HFF-Myc (cell line): ENCODE measurements at regions not wholly inside any gene's neighbourhood (a gene's known extent, or its start where the extent isn't known, plus 50 kb on each side); places are given as distances from the start of the nearest gene placed in this dataset.

Source experiments
- DNase-seq: peaks from one replicate; pipeline ENCODE4 v3.0.0-alpha.2; 2011; ENCODE audit warnings: low read depth; ENCODE audit errors: extremely low read depth
- H3K4me3 ChIP-seq: replicated peaks from 2 replicates; pipeline ENCODE4 v1.5.1; 2011; ENCODE audit warnings: low read depth, mild to moderate bottlenecking, control low read depth, low read length
- TF ChIP-seq, protein P1 (sequence below): IDR thresholded peaks from 2 replicates; pipeline ENCODE4 v1.5.1; 2012; ENCODE audit warnings: mild to moderate bottlenecking, low read depth, low read length, control low read depth; ENCODE audit errors: missing control alignments

DNA sequence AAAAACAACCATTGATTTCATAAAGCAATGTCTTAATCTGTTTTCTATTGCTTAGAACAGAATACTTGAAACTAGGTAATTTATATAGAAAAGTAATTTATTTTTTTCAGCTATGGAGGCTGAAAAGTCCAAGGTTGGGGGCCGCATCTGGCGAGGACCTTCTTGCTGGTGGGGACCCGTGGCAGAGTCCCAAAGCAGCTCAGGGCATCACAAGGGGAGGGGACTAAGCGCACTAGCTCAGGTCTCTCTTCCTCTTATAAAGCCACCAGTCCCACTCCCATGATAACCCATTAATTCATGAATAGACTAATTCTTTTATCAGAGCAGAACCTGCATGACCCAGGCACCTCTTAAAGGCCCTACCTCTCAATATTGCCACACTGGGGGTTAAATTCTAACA is 87.2 kb upstream of the KLF13 start:
- TF ChIP-seq, protein P1, sequence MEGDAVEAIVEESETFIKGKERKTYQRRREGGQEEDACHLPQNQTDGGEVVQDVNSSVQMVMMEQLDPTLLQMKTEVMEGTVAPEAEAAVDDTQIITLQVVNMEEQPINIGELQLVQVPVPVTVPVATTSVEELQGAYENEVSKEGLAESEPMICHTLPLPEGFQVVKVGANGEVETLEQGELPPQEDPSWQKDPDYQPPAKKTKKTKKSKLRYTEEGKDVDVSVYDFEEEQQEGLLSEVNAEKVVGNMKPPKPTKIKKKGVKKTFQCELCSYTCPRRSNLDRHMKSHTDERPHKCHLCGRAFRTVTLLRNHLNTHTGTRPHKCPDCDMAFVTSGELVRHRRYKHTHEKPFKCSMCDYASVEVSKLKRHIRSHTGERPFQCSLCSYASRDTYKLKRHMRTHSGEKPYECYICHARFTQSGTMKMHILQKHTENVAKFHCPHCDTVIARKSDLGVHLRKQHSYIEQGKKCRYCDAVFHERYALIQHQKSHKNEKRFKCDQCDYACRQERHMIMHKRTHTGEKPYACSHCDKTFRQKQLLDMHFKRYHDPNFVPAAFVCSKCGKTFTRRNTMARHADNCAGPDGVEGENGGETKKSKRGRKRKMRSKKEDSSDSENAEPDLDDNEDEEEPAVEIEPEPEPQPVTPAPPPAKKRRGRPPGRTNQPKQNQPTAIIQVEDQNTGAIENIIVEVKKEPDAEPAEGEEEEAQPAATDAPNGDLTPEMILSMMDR = no peak
- H3K4me3 ChIP-seq = no peak overlapping the region
- DNase-seq = no peak

DNA sequence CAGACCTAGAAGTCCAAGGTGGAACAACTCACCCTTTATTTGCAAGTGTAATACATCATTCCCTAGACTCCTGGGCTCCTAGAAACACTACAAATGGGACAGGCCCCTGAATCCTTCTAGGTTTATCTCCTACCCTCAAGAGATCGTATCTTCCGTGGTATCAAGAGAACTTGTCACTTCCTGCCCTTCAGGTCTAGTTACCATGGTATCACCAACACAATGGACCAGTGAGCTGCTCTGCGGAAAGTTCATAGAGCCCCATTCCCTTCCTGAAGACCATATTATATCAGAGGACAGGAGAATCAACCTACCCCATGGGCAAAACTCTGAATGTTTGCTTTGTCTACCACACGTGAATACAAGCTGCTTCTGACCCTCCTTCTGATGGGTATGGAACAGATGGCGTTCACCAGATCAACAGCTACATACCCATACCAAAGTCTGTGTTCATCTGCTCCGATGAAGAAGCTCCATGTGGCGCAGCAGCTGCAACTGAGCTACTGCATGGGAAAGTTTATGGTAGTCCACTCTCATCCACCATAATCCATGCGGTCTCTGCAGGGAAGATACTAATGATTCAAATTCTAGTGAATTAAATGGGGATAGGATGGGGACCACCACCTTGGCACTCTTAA is 84.6 kb upstream of the KLF13 start:
- TF ChIP-seq, protein P1 = no peak
- H3K4me3 ChIP-seq = no peak overlapping the region
- no peak for DNase-seq

DNA sequence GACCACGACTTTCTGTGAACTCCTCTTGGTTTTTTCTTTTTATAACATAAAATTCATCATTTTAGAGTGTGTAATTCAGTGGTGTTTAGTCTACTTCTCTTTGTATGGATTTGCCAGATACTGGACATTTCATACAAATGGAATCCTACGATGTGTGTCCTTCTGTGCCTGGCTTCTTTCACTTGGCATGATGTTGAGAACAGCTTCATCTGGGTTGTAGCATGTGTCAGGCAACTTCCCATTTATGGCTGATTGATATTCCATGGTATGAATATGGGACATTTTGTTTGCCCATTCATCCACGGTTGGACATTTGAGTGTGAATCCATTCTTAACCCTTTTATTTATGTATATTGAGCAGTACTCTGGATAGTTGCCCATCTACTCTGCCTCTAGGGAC is 82.7 kb upstream of the KLF13 start:
- TF ChIP-seq, protein P1 = no peak
- DNase-seq = no peak
- H3K4me3 ChIP-seq = no peak overlapping the region

DNA sequence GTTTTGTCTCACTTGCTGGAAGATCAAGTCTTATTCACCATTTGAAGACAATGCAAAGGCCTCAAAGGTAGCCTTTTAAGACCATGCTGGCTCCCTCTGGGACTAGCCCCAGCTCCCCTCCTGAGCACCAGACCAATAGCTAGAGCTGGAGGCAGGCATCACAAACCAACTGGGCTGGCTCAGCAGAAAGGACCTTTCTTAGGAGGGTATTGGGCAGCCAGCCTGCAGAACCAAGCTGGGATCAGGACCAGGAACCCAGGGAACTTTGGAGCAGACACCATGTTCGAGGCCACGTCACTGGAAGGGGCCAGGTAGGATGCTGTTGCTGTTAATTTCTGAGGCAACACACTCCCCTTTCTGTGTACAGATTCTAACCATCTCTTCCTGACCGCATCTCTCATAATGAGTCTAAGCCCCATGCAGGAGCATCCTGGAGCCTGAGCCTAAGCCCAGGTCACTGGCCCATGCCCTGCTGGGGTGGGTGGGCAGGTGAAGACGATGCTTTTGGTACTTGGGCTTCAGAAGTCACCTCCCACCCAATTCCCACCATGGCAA is 81.4 kb upstream of the KLF13 start:
- H3K4me3 ChIP-seq = no peak overlapping the region
- TF ChIP-seq, protein P1 = no peak
- no peak for DNase-seq

DNA sequence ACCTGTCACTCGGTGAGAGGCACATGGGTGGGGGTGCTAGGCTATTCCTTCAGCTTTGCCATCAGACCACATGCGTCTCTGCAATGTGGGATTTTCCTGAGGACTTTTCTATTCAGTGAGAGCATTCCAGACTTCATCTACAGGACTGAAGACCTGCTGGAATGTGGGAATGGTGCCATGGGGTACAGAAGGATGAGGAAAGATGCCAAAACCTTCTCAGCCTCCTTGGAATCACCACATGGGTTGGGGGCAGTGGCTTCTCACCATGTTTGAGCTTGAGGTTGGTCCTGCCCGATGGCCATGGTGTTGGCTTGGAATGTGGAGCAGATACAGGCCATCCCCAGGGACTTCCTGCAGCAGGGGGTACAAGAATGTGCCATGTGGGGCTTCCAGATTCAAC is 80.9 kb upstream of the KLF13 start:
- no peak overlapping the region for H3K4me3 ChIP-seq
- DNase-seq = no peak
- TF ChIP-seq, protein P1 = no peak

DNA sequence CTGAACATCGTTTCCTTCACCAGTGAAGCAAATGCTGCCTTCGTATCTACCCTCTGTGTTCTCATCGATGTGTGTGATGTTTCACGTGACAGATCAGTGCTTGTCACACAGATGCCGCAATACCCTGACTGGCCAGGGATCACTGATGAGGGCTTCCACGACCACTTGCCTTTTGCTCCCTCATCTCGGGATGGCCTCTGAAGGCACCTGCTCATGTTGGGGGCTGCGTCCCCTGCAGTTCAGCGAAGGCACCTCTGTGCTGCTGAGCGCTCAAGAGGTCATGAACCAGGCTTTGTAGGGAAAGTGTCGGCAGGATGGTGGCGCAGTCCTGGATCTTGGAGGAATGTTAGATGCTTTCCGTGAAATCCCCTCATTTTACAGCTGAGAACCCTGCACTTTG is 79.2 kb upstream of the KLF13 start:
- TF ChIP-seq, protein P1 = no peak
- no peak overlapping the region for H3K4me3 ChIP-seq
- no peak for DNase-seq

DNA sequence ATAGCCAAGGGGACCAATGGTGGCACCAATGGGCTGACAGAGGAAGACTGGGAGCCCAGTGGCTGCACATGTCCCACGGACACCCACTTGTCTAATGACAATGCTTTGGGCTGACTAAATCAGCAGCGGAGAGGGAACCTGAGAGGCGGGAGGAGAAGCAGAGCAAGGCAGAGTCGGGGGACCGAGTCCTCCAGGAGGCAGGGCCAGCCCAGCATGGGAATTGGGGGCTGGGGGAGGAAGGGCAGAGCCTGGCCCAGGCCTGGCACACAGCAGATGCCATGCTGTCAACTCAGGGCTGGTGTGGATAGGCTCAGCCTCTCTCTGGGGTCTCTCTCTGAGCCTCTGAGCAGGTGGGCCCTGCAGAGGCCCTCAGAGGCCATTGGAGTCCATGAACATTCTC is 78.4 kb upstream of the KLF13 start:
- no peak for DNase-seq
- no peak overlapping the region for H3K4me3 ChIP-seq
- TF ChIP-seq, protein P1 = no peak
